ENCODE measurements at regions not wholly inside any gene's neighbourhood (a gene's known extent, or its start where the extent isn't known, plus 50 kb on each side); places are given as distances from the start of the nearest gene placed in this dataset.

- Mint-ChIP-seq H3K36me3 (ENCODE audit: low read depth) (no peaks in the 10 kb centered on the region), H3K4me1 (ENCODE audit: low read depth) (peaks cover 11% of the 10 kb centered on the region; the same call in 1 of the 2 replicates), H3K4me3 (no peak overlapping the region), H3K9me3 (peaks cover 11% of the 10 kb centered on the region; the same call in 1 of the 2 replicates), H3K27me3 (ENCODE audit: insufficient read depth) (no peaks in the 10 kb centered on the region), H3K27ac (no peak overlapping the region)
- no peak for DNase-seq
- TF ChIP-seq CTCF (IDR thresholded peaks at IDR 0.05), result no peak
Measured at GRCh38 chr6:119598883-119599282, 249.3 kb upstream of the MAN1A1 start.

GRCh38 chr6:119594907-119595306 lies 245.3 kb upstream of the MAN1A1 start:
- peaks cover 5% of the 10 kb centered on the region; the same call in 1 of the 2 replicates for H3K9me3 Mint-ChIP-seq
- H3K27ac Mint-ChIP-seq, result no peak overlapping the region
- no peaks in the 10 kb centered on the region for H3K36me3 Mint-ChIP-seq (ENCODE audit: low read depth)
- no peaks in the 10 kb centered on the region for H3K27me3 Mint-ChIP-seq (ENCODE audit: insufficient read depth)
- no peak for TF ChIP-seq CTCF (IDR thresholded peaks at IDR 0.05)
- no peak overlapping the region for H3K4me3 Mint-ChIP-seq
- no peak for DNase-seq
- H3K4me1 Mint-ChIP-seq (ENCODE audit: low read depth), result no peaks in the 10 kb centered on the region

- H3K4me3 Mint-ChIP-seq, result no peak overlapping the region
- DNase-seq, result no peak
- no peak overlapping the region for H3K27ac Mint-ChIP-seq
- H3K27me3 Mint-ChIP-seq (ENCODE audit: insufficient read depth), result peaks cover 1% of the 10 kb centered on the region; the same call in 1 of the 2 replicates
- H3K36me3 Mint-ChIP-seq (ENCODE audit: low read depth), result no peaks in the 10 kb centered on the region
- no peaks in the 10 kb centered on the region for H3K4me1 Mint-ChIP-seq (ENCODE audit: low read depth)
- TF ChIP-seq CTCF (IDR thresholded peaks at IDR 0.05), result no peak
- peaks cover 10% of the 10 kb centered on the region; the same call in 1 of the 2 replicates for H3K9me3 Mint-ChIP-seq
Measured at GRCh38 chr6:119591235-119591634, 241.7 kb upstream of the MAN1A1 start.

- peaks cover 10% of the 10 kb centered on the region; the same call in 1 of the 2 replicates for H3K9me3 Mint-ChIP-seq
- H3K36me3 Mint-ChIP-seq (ENCODE audit: low read depth), result no peaks in the 10 kb centered on the region
- TF ChIP-seq CTCF (IDR thresholded peaks at IDR 0.05), result no peak
- no peaks in the 10 kb centered on the region for H3K4me1 Mint-ChIP-seq (ENCODE audit: low read depth)
- DNase-seq, result no peak
- H3K27me3 Mint-ChIP-seq (ENCODE audit: insufficient read depth), result peaks cover 1% of the 10 kb centered on the region; the same call in 1 of the 2 replicates
- no peak overlapping the region for H3K27ac Mint-ChIP-seq
- H3K4me3 Mint-ChIP-seq, result no peak overlapping the region
Measured at GRCh38 chr6:119590066-119590465, 240.5 kb upstream of the MAN1A1 start.

- H3K36me3 Mint-ChIP-seq (ENCODE audit: low read depth), result no peaks in the 10 kb centered on the region
- no peak overlapping the region for H3K4me3 Mint-ChIP-seq
- H3K4me1 Mint-ChIP-seq (ENCODE audit: low read depth), result no peaks in the 10 kb centered on the region
- DNase-seq, result no peak
- no peak overlapping the region for H3K27ac Mint-ChIP-seq
- peaks cover 5% of the 10 kb centered on the region; the same call in 1 of the 2 replicates for H3K9me3 Mint-ChIP-seq
- no peak for TF ChIP-seq CTCF (IDR thresholded peaks at IDR 0.05)
- H3K27me3 Mint-ChIP-seq (ENCODE audit: insufficient read depth), result peaks cover 1% of the 10 kb centered on the region; the same call in 1 of the 2 replicates
Measured at GRCh38 chr6:119587537-119587936, 238.0 kb upstream of the MAN1A1 start.

Measured in HFFc6 (cell line).